ENCODE measurements at regions not wholly inside any gene's neighbourhood (a gene's known extent, or its start where the extent isn't known, plus 50 kb on each side); places are given as distances from the start of the nearest gene placed in this dataset.
"Not testable (repeated sequence)": the region's sequence is repeated elsewhere in the genome, so short reads cannot be mapped to it uniquely, and the experiment has no call there.

DNA sequence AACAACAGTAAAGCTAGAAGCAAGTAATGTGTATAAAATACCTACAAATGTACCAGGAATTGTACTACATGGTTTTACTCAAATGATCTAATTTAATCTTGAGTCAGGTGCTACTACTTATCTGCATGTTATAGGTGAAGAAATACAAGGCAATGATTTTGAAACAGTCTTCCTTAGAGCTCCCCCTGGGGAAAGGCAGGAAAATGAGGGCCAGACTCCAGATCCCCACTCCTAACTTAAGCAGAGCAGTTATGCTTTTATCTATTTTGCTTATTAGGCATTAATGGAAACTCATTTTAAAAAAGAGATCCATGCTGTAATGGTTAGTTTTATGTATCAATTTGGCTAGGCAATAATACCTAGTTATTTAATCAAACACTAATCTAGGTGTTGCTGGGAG, 109.3 kb upstream of the CPSF6 start:
- no peak for DNase-seq (ENCODE audit: low read depth in 2 of 2)

DNA sequence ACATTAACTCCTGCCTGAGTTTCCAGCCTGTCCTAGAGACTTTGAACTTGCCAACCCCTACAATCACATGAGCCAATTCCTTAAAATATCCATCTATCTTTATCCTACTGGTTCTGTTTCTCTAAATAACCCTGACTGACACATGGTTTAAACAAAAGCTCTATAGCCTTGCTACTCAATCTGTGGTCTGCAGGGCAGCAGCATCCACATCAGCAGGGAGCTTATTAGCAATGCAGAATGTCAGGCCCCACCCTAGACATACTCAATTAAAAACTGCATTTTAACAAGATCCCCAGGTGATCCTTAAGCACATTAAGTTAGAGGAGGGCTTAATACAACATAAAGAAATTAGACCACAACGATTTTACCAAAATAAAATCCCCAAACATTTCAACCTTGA, 108.3 kb upstream of the CPSF6 start:
- DNase-seq (ENCODE audit: low read depth in 2 of 2): no peak

DNA sequence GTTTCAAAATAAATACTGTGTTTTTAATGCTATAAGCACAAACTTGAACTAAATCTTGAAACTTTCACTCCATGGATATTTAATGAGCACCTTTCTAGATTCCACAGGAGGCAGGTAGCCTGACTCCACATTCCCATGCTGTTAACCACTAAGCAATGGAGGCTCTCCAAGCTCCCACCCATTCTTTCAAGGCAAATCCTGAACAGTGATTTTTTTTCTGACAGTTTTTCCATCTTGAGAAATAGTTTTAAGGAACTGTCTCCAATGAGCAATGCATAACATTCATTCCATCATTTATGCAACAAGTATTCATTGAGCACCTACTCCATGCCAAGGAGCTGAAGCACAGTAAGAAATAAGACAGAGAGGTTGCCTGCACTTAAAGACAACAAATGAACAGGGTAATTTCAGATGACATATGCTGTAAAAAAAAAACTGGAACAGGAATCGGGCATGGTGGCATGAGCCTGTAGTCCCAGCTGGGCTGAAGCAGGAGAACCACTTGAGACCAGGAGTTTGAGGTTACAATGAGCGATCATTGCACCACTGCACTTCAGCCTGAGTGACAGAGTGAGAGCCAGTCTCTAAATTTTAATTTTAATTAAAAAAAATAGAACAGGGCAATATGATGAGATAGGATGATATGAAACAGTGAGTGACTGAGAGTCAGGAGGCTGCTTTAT, 102.3 kb upstream of the CPSF6 start:
- no peak for DNase-seq (ENCODE audit: low read depth in 2 of 2)

DNA sequence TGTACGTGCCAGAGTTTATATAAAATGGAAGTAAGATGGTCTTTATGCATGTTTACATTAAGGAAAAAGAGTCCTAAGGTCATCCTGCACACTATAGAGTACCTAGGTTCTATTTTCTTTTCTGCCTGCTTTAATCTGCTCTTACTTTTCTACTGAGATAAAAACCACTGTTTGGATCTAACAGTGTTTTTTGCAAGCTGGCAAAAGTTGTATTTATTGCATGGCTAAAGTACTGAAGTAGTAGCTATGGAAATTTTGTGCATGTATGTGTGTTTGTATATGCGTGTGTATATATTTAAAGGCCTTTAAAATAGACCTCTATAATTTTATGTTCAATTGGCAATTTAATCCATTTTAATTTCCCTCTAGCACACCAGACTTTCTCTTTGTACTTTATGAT, 98.3 kb upstream of the CPSF6 start:
- DNase-seq (ENCODE audit: low read depth in 2 of 2): no peak

DNA sequence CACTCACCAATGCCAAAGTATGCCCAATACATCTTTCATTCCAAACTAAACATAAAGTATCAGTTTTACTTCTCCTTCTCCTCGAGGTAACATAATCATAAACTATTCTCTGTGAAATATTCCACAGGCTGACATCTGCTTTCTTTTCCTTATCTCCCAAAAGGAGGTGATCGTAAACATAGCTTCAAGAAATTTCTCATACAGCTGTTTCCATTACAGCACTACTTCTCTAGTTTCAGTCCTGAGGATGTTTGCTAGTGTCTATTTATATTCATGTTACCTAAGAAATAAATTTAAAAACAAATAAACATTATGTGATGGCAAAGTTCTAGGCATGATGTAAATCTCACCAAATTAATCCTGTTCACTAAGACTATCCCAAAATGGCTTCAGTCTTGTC, 90.1 kb upstream of the CPSF6 start:
- DNase-seq (ENCODE audit: low read depth in 2 of 2): no peak

DNA sequence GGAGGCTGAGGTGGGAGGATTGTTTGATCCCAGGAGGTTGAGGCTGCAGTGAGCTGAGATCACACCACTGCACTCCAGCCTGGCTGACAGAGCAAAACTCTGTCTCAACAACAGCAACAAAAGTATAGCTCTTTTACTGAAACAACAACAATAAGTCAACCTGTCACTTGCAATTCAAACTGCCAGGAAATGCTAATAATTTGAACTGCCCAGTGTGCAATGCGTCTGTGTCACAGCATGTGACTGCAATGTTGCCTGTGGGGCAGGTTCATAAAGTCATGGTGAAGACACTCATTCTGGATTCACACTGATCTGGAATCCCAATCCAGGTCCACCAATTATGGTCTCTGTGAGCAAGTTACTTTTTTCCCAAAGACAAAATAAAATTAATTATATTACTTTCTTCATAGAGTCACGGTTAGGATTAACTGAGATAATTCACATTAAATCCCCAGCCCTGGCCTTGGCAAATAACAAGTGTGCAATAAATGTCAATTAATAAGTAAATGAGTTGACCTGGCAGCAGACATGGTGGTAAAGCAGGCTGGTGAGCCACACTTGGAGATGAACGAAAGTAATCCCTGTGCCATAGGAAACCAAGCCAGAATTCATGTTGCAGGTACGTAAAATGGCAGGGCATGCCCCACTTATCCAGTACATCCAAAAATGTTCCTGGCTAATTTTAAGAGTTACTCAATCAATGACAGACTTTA, 89.1 kb upstream of the CPSF6 start:
- no peak for DNase-seq (ENCODE audit: low read depth in 2 of 2)

DNA sequence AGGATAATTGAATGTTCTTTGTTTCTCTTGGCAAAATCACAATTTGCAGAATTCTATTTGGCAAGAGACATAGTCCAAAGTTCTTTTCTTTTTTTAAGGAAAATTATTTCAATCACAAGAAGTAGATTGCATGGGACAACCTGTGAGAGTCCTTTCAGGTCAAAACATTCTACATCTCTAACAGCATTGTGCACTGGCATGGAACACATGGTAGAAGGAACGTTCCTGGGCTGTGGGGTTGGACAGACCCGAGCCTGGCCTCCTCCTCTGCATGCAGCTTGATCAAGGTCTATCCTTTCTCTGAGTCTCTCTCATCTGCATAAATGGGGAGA, 88.6 kb upstream of the CPSF6 start:
- no peak for DNase-seq (ENCODE audit: low read depth in 2 of 2)

DNA sequence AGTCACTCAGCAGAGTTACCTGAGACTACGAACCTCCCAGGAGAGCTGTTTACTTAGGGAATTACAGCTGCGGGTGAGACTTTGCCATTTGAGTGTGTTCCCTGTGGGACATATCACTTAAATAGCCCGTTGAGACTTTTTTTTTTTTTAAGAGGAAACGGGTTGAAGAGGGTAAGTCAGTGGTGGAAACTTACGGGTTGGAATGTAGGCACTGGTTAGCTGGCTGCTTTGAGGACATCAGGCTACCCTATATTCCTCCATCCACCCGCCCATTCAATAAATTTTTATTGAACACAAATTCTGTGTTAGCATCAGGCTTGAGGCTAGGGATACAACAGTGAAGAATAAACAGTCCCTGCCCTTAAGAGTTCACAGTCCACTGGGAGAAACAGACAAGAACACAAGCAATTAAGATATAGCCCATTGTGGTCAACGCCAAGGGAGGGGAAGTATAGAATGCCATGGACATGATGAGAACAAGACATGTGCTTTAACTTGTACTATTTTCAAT, 88.1 kb upstream of the CPSF6 start:
- DNase-seq (ENCODE audit: low read depth in 2 of 2): no peak

DNA sequence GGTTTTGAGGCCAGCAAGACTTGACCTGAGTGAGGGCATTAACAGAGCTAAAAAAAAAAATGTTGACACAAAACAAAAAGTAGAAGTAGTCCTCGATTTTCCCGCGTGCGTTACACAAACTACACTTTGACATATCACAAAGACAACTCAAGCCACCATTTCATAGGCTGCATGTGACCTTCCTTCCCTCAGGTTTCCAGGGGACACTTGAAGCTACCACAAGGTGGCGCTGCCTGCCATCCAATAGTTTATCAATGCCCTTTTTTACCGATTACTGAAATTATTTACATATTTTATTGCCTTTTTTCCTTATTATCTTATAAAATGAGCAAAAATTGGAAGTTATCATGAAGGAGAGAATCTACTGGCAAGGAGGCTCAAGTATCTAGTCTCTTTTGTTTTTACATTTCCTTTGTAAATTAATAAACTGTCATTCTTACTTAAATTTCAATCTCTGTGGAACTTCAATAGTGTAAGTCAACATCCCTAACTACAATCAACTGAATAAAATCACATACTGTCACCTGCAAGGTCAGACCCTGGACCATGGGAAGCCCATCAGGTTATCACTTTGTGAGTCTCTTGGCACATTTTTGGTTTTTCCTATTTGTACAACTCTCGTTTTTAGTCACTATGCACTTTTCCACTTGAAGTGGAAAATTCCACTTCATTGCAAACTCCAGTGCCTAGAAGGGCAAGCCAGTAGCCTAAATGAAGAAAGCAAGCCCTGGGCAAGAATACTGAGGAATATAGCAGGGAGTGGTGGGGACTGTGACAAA, 84.6 kb upstream of the CPSF6 start:
- peak; percentile 70 to 76 for DNase-seq (ENCODE audit: low read depth in 2 of 2)

DNA sequence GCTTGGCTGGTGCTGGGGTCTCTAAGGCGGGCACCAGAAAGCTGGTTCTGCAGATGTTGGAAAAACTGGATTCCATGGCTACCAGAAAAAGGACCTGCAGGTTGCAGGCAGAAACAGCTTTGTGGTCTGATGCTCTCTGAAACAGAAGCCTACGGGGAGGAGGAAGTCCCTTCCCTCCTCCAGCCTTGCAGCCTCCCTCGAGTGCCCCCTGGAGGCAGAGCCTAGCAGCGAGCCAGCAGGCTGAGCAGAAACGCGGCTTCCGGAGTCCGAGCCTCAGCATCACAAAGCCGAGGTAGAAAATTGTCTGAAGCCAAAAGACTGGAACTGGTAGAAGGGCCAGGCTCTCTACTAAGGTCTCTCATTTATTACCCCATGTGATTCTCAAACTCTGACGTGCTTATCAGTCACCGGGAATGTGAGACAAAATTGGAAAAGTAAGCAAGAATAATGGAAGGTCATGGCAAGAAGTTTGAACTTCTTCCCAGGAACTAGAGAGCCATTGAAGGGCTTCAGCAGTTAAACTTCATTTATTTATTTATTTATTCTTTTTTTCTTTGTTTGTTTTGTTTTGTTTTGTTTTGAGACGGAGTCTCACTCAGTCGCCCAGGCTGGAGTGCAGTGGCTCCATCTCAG, 82.2 kb upstream of the CPSF6 start:
- peak; percentile 90 to 92 for DNase-seq (ENCODE audit: low read depth in 2 of 2)

DNA sequence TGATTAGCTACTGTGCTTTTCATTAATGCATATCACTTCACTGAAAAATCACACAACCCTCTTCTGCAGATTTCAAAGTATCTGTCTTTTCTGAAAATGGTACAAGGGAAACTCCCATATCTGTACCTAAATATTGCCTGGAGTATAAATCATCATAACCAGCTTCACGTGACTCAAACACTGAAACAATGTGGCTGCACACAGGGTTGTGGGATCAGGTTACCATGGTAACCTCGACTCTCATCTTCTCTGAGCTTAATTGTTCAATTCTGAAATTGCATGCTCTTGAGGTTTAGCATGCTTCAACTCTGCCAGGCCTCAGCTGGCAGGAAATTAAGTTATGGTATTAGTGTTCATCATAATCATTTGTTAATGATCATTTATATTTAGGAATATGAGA, 77.5 kb upstream of the CPSF6 start:
- DNase-seq (ENCODE audit: low read depth in 2 of 2): peak in 1 of 2 donors; percentile 35

DNA sequence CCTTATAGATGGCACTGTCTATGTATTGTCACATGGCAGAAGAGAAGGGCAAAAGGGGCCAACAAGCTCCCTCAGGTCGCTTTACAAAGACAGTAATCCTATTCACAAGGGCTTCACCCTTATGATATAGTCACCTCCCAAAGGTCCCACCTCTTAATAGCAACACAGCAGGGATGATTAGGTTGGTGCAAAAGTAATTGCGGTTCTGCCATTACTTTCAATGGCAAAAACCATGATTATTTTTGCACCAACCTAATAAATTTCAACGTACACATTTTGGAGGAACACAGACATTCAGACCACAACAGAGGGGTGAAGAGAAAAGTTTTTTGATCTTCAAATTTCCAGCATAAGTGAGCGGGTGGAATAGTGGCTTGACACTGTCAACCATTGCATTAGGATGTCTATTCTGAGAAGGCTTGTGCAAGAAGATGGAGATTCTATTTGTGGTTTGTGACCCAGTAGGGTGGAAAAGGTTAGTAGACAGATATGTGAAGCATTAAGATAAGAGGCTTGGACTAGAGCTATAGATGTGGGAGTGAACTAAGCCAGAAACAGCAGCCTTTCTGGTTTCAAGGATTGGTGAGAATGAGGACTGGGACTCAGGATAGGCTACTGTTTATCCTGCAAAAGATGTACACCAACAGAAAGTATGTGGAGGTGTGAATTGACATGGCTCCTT, 75.5 kb upstream of the CPSF6 start:
- no peak for DNase-seq (ENCODE audit: low read depth in 2 of 2)

DNA sequence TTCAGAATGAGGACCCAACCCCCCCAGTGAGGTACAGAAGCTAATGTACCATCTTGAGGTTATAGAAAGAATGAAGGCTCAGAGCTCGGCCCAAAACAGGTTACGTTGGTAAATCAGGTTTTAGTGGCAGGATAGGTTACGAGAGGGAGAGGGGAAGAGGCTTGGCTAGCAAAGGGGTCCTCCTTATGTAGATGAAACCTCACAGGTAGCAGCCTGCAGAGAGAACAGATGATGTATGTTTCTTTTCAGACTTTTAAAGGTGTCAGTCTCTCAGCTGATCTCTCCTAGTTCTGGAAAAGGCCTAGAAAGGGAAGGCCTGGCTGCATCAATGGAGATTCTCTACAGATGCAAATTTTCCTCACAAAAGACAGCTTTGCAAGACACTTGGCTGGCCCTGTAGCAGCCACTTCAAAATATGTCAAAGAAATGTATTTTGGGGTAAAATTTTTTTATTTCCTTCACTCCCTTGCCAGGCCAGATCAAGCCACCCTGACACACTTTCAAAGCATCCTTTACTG, 71.7 kb upstream of the CPSF6 start:
- DNase-seq (ENCODE audit: low read depth in 2 of 2): no peak

DNA sequence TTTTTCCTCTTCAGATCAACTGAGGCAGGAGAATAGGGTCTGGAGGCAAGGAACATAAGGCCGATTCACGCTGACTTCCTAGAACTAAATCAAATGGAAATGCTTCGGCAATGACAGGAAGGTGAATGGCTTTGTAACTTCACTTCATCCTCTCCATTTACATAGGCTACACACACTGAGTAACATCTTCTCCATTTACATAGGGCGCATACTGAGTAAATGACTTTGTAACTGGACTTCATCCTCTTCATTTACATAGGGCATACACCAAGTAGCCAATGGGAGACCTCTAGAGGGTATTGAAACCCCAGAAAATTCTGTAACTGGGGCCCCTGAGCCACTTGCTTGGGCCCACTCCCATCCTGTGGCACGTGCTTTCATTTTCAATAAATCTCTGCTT, 71.0 kb upstream of the CPSF6 start:
- no peak for DNase-seq (ENCODE audit: low read depth in 2 of 2)

DNA sequence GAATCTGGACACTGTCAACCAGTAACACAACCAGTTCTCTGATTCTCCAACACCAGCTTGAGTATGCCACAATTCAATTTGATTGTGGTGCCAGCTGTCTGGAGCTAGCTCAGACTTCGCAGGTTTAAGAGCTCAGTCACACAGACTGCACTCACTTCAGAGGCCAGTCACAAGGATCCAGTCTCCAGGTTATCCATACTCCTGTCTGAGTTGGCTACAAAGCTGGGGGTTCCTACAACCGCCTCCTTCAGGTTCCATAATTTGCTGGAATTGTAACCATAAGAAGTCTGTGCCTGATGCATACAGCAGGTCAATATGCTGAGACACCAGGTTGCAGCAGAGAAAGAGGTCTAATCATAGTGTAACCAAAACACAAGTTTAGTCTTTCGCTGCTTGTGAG, 70.5 kb upstream of the CPSF6 start:
- DNase-seq (ENCODE audit: low read depth in 2 of 2): no peak

DNA sequence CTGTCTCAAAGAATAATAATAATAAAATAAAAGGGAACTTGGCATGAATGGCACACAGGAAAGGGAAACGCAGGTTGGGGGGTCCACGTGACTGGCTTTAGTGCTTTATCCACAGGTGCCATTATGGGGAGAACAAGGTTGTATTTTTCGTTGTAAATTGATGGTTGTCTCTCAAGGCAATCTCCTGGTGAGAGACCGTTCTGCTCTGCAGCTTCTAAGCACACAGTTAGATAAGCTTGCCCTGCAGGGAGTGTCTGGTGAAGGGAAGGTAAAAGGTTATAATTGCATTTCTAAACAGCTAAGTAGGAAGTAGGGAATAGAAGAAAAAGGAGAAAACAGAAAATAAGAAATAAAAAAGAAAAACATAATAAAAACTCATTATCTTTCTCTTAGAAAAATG, 69.1 kb upstream of the CPSF6 start:
- no peak for DNase-seq (ENCODE audit: low read depth in 2 of 2)

DNA sequence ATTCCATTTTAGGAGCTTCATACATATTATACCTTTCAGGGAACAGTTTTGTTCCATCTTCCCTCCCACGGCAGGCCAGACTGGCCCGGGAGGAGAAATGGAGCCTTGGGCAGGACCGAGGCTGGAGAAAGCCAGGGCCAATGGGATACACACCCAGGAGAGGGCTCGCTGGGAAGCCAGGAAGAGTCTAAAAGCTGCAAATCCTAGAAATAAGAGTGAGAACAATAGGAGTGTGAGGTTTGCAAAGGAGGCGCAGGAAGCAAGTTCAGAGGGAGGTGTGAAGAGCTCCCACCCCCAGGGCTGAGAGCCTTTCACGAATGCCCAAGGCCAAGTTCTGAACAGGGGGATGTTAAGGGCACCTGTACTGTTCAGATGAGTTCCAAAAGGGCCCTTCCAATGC, 67.5 kb upstream of the CPSF6 start:
- DNase-seq (ENCODE audit: low read depth in 2 of 2): no peak

DNA sequence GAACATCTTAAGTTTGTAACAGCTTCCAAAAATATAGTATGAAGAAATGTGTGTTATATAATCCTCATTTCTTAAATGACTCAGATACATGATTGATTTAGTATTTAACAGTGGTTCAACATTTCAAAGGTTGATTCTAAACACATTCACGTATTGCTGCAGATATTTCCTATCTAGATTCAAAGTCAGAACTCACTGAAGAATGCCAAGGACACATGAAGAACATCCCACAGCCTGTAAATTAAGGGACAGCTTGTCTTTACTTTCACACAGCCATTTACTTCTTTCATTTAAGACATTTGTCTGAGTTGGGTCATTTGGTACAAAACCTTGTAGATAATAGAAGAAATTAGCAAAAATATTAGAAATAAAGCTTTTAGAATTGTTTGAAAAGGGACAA, 66.9 kb upstream of the CPSF6 start:
- no peak for DNase-seq (ENCODE audit: low read depth in 2 of 2)

DNA sequence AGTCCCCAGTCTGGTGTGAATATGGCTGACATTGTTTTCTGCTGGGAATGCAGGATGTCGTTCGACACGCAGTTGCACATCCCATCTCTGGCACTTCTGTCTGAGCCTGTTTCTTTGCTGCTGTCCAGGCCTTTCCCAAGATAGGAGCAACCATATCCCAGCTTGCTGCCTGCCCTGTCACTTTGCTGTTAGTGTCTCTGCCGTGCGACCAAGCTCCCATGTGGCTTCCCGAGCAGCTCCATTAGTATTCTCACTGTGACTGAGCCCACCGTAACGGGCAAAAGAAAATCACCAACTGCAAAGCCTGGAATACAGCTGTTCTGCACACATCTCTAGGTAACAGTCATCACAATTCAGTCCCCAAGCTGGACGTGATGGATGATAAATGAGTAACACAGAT, 66.0 kb upstream of the CPSF6 start:
- no peak for DNase-seq (ENCODE audit: low read depth in 2 of 2)

DNA sequence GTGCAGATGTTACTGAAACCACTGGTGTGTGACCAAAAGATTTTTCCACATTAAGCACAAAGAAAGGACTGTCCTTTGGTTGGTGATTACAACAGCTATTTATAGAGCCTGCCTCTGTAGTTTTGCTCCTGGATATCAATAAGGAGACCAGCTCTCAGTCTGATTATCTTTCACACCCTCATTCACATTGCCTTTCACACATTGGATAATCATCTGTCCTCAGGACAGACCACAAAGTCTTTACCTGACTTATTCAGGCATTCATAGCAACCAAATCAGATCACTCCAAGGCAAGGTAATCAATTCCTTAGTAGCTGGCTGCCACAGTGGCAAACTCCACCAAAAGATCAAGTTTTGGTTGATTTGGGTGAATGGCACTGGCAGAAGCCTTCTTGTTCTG, 59.6 kb upstream of the CPSF6 start:
- no peak for DNase-seq (ENCODE audit: low read depth in 2 of 2)

DNA sequence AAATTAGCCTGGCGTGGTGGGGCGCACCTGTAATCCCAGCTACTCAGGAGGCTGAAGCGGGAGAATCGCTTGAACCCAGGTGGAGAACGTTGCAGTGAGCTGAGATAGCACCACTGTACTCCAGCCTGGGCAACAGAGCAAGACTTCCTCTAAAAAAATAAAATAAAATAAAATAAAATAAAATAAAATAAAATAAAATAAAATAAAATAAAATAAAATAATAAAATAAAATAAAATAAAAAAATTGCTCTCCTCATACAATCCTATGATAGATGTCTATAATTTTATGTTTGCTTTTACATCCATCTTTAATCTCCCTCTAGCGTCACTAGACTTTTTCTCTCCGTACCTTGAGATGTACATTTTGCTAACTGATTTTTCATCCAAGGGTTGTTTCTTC, 51.8 kb upstream of the CPSF6 start:
- DNase-seq (ENCODE audit: low read depth in 2 of 2): not testable (repeated sequence)
